Tongue (tissue), 1 donor: ENCODE measurements at regions not wholly inside any gene's neighbourhood (a gene's known extent, or its start where the extent isn't known, plus 50 kb on each side); places are given as distances from the start of the nearest gene placed in this dataset.

Experiments used
- DNase-seq: peaks from one replicate; pipeline ENCODE4 v3.0.0-alpha.2; 2015

GRCh38 chr16:59212492-59213024 is 478.4 kb upstream of the GOT2 start:
- no peak for DNase-seq

GRCh38 chr16:59210955-59211541 is 476.9 kb upstream of the GOT2 start:
- peak; percentile 31 for DNase-seq

- no peak for DNase-seq
Observed at GRCh38 chr16:59205403-59205802, 471.3 kb upstream of the GOT2 start.

DNA sequence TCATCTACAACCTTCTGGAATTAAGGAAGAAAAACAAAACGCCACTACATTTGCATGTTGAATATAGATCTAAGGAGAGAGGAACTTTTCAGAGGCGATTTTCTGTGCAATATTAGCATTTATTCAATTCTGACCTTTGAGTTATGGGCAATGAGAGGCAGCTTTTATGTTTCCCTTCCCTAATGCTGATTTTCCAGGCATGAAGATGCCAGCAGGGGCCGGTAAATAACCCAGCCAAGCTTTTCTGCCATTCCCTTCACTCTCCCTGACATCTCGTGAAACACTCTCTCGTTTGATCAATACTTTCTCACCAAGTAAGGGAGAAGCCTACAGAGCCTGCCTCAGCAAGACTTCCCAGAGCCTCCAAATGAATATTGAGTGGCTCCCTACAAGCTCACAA is 470.5 kb upstream of the GOT2 start:
- DNase-seq = no peak

DNA sequence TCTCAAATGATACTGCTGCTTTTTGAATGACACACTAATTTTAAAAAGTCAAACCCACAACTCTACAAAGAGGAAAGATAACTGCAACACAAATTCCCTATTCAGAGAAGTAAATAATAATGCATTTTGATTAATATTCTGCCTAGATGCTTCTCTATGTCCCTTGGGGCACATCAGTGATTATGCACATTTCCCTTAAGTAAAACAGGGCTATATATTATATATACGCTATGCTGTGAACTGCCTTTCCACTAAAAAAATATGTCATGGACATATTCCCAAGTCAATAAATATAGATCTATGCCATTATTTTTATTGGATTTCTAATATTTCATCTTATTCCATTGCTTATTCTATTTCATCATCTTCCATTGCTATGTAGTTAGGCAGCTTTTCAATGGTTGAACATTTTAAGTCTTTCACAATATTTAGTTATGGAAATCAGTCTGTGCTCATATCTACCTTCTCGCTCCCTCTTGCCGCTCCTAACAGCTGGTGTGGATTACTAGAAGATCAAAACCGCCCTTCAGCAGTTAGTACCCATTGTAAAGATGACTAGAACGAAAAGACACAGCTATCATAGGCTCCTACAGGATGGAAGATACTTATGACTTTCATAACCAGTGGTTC is 468.2 kb upstream of the GOT2 start:
- no peak for DNase-seq

DNA sequence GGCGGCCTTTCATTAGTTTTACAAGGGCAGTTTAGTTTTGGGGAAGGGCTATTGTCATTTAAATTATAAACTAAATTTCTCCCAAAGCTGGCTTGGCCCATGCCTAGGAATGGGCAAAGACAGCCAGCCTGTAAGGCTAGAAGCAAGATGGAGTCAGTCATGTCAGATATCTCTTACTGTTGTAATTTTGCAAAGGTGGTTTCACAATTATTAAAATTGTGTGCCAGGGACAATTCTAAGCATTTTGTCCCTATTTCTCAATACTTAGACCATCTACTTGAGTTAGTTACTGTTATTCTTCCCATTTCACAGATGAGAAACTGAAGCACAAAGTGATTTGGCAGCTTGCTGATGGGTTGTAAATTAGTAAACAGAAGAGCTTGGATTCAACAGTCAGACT is 467.7 kb upstream of the GOT2 start:
- no peak for DNase-seq

DNA sequence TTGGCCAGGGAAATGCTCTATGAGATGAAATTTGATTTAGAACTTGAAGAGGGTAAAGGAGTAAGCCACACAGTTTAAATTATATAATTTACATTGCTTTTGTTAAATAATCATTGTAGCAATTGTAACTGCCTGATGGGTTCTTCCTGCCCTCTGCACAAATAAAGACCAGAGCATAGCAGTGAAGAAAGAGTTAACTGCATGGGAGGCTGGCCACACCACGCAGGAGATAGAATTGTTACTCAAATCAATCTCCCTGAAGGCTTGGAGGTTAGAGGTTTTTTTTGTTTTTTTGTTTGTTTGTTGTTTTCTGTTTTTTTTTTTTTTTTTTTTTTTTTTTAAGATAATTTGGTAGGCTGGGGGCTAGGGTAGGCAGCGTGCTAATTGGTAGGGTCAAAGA is 467.0 kb upstream of the GOT2 start:
- DNase-seq = no peak

GRCh38 chr16:59198487-59198886 is 464.4 kb upstream of the GOT2 start:
- no peak for DNase-seq

DNA sequence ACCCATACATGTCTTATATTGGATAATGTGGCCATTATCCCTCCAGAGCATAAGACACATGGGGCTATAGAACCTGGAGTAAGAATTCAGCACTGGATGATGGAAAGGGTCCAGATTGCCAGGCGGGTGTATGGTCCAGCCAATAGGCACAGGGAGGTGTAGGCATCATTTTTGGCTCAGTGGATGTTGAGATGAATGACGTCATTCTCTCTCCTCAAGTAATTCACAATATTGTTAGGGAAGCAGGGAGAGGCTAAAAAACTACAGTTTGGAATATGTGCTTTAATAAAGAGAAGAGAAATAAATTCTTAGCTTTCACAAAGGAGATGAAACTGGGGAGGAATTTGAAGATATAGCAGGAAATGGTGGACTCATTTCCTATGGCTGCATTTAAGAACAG is 461.1 kb upstream of the GOT2 start:
- DNase-seq = no peak

- no peak for DNase-seq
Observed at GRCh38 chr16:59193637-59194036, 459.5 kb upstream of the GOT2 start.

- peak; percentile 5 for DNase-seq
Observed at GRCh38 chr16:59192551-59193199, 458.6 kb upstream of the GOT2 start.

GRCh38 chr16:59190731-59191130 is 456.6 kb upstream of the GOT2 start:
- DNase-seq = no peak

GRCh38 chr16:59188029-59188428 is 453.9 kb upstream of the GOT2 start:
- no peak for DNase-seq

DNA sequence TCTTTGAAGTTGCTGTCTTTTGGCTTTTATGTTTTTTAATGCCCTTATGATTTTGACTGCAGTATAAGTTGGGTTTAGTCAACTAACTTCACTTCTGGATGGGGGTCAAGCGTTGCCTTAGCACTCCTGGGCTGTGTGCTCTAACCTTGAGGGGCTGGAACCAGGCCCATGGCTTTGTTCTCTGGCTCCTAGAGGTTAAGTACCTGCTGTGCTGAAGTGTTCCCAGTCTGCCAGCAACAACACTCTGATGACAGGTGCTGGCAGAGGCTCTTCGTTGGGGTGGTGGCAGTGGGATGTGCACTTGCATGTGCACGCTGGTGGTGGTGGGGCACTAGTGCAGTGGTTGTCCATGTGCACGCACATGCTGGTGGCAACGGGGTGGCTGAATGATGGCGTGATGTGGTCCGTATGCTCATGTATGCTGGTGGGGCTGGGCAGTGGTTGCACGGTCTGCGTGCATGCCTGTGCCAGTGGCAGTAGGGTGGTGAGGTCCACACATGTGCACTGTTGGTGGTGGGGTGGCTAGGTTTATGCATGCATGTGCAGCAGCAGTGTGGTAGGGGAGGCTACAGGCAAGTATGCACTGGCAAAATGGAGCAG is 447.8 kb upstream of the GOT2 start:
- DNase-seq = no peak

GRCh38 chr16:59180083-59180476 is 446.0 kb upstream of the GOT2 start:
- DNase-seq = no peak

GRCh38 chr16:59179446-59180082 is 445.4 kb upstream of the GOT2 start:
- DNase-seq = no peak

DNA sequence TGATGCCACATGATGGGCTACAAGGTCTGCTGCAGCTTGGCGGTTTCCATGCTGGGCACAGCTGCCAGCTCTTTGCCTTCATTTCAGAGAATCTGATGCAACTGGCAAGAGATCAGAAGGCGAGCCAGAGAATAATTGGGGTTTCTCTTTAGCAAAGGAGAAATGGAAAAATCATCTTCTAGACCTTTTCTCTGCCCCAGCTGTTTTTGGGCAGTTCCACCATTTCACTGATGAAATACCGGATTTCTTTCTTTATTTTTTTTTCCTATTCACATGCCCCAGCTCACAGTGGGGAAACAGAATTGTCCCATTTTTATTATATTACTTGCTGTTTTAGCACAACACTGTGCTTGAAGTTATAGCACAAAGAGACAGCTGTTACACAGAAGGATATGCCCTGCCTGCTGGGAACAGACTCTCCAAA is 439.3 kb upstream of the GOT2 start:
- peak; percentile 61 for DNase-seq

DNA sequence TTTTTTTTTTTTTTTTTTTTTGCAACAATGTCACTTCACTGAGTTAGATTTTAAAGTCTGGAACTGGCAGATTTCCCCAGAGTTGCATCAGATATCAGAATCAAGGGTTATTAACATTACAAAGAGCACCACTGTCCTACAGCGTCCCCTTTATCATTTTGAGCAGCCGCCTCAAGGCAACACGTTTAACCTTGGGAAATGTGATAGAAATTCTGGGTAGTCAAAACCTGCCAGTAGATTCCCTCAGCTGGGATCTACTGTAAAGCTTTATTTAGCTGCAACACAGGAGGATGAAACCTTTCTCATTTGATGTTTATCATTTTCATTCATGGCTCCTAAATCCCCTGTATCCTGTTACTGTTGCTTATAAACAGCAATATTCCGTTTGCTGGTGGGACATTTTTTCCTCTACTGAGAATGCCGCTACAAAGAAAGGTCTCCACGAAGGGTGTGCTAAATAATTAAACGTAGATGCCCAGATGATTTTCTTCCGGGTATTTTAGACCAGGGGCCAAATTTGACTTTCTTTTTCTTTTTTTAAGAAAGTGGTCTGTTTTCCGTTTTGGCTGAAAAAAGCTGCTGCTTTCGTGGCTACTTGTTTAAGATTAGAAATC is 436.1 kb upstream of the GOT2 start:
- peak; percentile 3 for DNase-seq

DNA sequence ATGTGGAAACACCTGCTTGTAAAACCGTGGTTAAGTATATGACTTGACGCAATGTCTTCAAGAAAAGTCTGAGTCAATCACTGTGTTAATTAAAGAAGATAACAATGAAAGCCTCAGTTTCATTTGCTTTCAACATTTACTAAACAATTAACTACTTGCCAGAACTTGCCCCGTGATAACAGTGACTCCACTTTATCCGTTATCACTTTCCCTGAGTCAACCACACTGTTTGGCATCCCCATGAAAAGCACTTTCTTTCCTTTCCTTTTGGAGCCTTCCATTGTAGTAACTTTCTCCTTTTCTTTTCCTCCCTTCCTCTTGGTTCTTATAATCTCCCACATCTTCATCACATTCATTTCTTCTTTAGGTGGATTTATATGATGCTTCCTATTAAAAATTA is 435.1 kb upstream of the GOT2 start:
- DNase-seq = no peak

DNA sequence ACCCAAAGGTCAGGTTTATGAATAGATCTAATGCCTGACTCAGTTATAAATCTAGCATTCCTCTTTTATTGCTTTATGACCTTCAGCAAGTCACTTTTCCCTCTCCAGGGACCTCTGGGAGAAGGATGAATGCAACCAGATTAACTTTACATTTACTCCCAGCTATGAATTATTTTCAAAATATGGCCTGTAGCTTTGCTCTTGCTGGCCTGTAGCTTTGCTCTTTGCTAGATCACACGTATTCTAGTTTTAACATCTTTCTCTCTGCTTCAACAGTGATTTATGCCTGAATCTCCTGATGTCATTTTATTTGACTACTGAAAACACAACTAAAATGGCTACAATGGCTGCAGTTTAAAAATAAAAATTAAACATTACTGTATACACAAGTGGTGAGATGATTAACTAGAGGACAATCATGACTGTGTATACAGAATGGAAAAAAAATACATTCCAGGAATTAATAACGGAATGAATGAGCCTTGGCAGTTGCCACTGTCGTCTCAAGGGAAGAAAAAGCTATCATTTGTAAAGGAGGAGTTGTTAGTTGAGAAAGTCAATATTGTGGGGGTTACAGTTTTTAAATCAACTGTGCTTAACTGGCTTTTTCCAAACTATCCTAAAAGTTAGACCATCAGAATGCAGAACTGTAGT is 434.5 kb upstream of the GOT2 start:
- DNase-seq = peak; percentile 5

DNA sequence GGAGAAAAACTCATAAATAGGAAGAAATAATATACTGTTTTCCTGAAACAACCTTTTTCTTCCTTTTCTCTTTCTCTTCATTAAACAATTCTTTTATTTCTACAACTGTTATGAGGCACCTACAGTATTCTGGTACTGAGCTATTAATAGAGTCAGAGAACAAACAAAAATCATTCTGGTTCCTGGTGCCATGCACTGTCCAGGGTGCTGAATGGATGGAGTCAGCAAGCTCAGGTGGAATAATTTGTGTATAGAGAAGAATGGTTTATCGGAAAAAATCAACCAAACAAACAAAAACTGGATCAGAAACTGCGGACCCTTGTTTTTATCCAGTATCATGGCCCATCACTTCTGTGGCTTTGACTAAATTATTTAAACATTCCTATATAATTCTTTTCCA is 430.3 kb upstream of the GOT2 start:
- DNase-seq = peak; percentile 53
